IMR-90 (cell line): ENCODE measurements at regions not wholly inside any gene's neighbourhood (a gene's known extent, or its start where the extent isn't known, plus 50 kb on each side); places are given as distances from the start of the nearest gene placed in this dataset.

Experiments
- ATAC-seq: fragments of 200-7000 bp; cut with Tn5 transposase; 2 replicates; pipeline ENCODE4 v1.9.1; 2020; ENCODE audit warnings: low read depth, mild to moderate bottlenecking, moderate library complexity
- BruUV-seq: library from RNA; stranded (reverse); fragments of 400-500 nt; replicated peaks from 2 replicates; lab custom pipeline; 2021; lab: Mats Ljungman, UMichigan
- CTCF ChIA-PET: fragments of 300-600 bp; formaldehyde crosslinking; extraction: SDS; loops from one replicate; lab custom pipeline; 2021; ENCODE audit warnings: antibody characterized with exemption; lab: Yijun Ruan, JAX
- POLR2A ChIA-PET: fragments of 300-600 bp; sonication (Branson Sonifier 250); formaldehyde crosslinking; loops from one replicate; lab custom pipeline; 2022; ENCODE audit warnings: antibody characterized with exemption; ENCODE audit not compliant: unreplicated experiment; lab: Charles Lee
- DNase-seq: peaks from one replicate; pipeline ENCODE4 v3.0.0; 2013
- H2AFZ ChIP-seq: replicated peaks from 2 replicates; pipeline ENCODE3; 2013; ENCODE audit warnings: low read length, mild to moderate bottlenecking; ENCODE audit not compliant: poor library complexity
- H2AK5ac ChIP-seq: 2 replicates; pipeline ENCODE4 v1.6.1; 2013; ENCODE audit warnings: low read depth, low read length, inconsistent platforms
- H2AK9ac ChIP-seq: replicated peaks from 2 replicates; pipeline ENCODE3; 2013; ENCODE audit warnings: mild to moderate bottlenecking, low read depth, low read length, moderate library complexity; ENCODE audit not compliant: poor library complexity
- H2BK120ac ChIP-seq: 2 replicates; pipeline ENCODE4 v1.6.1; 2013; ENCODE audit warnings: low read depth, low read length, inconsistent platforms
- H2BK15ac ChIP-seq: 3 replicates; pipeline ENCODE4 v1.6.1; 2013; ENCODE audit warnings: low read depth, low read length, inconsistent platforms
- H2BK20ac ChIP-seq: 2 replicates; pipeline ENCODE4 v1.6.1; 2013; ENCODE audit warnings: low read depth, mild to moderate bottlenecking, inconsistent platforms, low read length, moderate library complexity
- H2BK5ac ChIP-seq: 2 replicates; pipeline ENCODE4 v1.6.1; 2013; ENCODE audit warnings: mild to moderate bottlenecking, low read depth, low read length, inconsistent platforms; ENCODE audit not compliant: poor library complexity, severe bottlenecking
- H3K14ac ChIP-seq: replicated peaks from 2 replicates; pipeline ENCODE4 v1.6.1; 2013; ENCODE audit warnings: low read depth, low read length, inconsistent platforms
- H3K18ac ChIP-seq: 2 replicates; pipeline ENCODE4 v1.6.1; 2013; ENCODE audit warnings: low read depth, low read length, control low read depth
- H3K23ac ChIP-seq: 2 replicates; pipeline ENCODE4 v1.6.1; 2013; ENCODE audit warnings: low read depth, low read length, inconsistent platforms
- H3K27ac ChIP-seq: 2 replicates; pipeline ENCODE4 v1.5.1; 2013; ENCODE audit warnings: mild to moderate bottlenecking, control low read depth, low read length; ENCODE audit not compliant: insufficient read depth
- H3K27me3 ChIP-seq: 2 replicates; pipeline ENCODE4 v1.6.1; 2013; ENCODE audit warnings: low read length; ENCODE audit not compliant: control insufficient read depth, insufficient read depth
- H3K36me3 ChIP-seq: 2 replicates; pipeline ENCODE4 v1.6.1; 2013; ENCODE audit warnings: low read length, mixed read lengths; ENCODE audit not compliant: control insufficient read depth, insufficient read depth
- H3K4ac ChIP-seq: 2 replicates; pipeline ENCODE4 v1.6.1; 2013; ENCODE audit warnings: low read depth, low read length, inconsistent platforms
- H3K4me1 ChIP-seq: 2 replicates; pipeline ENCODE4 v1.6.1; 2013; ENCODE audit warnings: low read length, mixed read lengths; ENCODE audit not compliant: control insufficient read depth, insufficient read depth
- H3K4me2 ChIP-seq: 2 replicates; pipeline ENCODE4 v1.6.1; 2013; ENCODE audit warnings: low read depth, mild to moderate bottlenecking, control low read depth, low read length, moderate library complexity
- H3K4me3 ChIP-seq: 2 replicates; pipeline ENCODE4 v1.5.1; 2013; ENCODE audit warnings: low read depth, mild to moderate bottlenecking, control low read depth, low read length, moderate library complexity; ENCODE audit not compliant: insufficient read depth
- H3K56ac ChIP-seq: 2 replicates; pipeline ENCODE4 v1.6.1; 2013; ENCODE audit warnings: low read length, inconsistent platforms; ENCODE audit not compliant: insufficient read depth; ENCODE audit errors: extremely low read depth
- H3K79me1 ChIP-seq, 2 experiments: 2 replicates each; pipeline ENCODE4 v1.6.1; 2013; ENCODE audit warnings: low read length in 2 of 2, inconsistent platforms in 1 of 2, low read depth in 1 of 2
- H3K9ac ChIP-seq: 2 replicates; pipeline ENCODE4 v1.6.1; 2013; ENCODE audit warnings: low read depth, low read length, control low read depth
- H3K9me1 ChIP-seq: 2 replicates; pipeline ENCODE4 v1.6.1; 2013; ENCODE audit warnings: low read length, inconsistent platforms; ENCODE audit not compliant: insufficient read depth
- H3K9me3 ChIP-seq: 2 replicates; pipeline ENCODE4 v1.6.1; 2013; ENCODE audit warnings: low read length; ENCODE audit not compliant: control insufficient read depth, insufficient read depth
- H4K20me1 ChIP-seq: 2 replicates; pipeline ENCODE4 v1.6.1; 2013; ENCODE audit warnings: low read length, inconsistent platforms; ENCODE audit not compliant: insufficient read depth
- H4K5ac ChIP-seq: 2 replicates; pipeline ENCODE4 v1.6.1; 2013; ENCODE audit warnings: mild to moderate bottlenecking, low read depth, low read length, control low read depth
- H4K8ac ChIP-seq, 2 experiments: 2 replicates each; pipeline ENCODE4 v1.6.1; 2013; ENCODE audit warnings: low read depth in 2 of 2, low read length in 2 of 2, control low read depth in 1 of 2, inconsistent platforms in 1 of 2
- H4K91ac ChIP-seq: 2 replicates; pipeline ENCODE4 v1.6.1; 2013; ENCODE audit warnings: low read depth, low read length, inconsistent platforms; ENCODE audit not compliant: insufficient read depth
- BHLHE40 ChIP-seq: fragments of 150-350 bp; IDR thresholded peaks from 2 replicates; pipeline ENCODE4 v1.6.1; 2016; ENCODE audit warnings: mild to moderate bottlenecking, low read depth, low read length
- CEBPB ChIP-seq: IDR thresholded peaks from 2 replicates; pipeline ENCODE4 v1.6.1; 2012; ENCODE audit warnings: low read depth, low read length, improper control_type of control experiment
- CHD1 ChIP-seq: IDR thresholded peaks from 2 replicates; pipeline ENCODE4 v1.6.1; 2012; ENCODE audit warnings: low read depth, low read length, improper control_type of control experiment
- CTCF ChIP-seq: conservative IDR thresholded peaks from 2 replicates; pipeline ENCODE4 v1.5.1; 2012; ENCODE audit warnings: mild to moderate bottlenecking, low read depth, low read length, improper control_type of control experiment
- ELK1 ChIP-seq: fragments of 150-350 bp; IDR thresholded peaks from 2 replicates; pipeline ENCODE4 v1.6.1; 2016; ENCODE audit warnings: low read depth, mild to moderate bottlenecking, low read length, moderate library complexity, borderline replicate concordance
- FOS ChIP-seq: fragments of 150-350 bp; IDR thresholded peaks from 2 replicates; pipeline ENCODE4 v1.6.1; 2016; ENCODE audit warnings: low read depth, low read length
- MAFK ChIP-seq: IDR thresholded peaks from 2 replicates; pipeline ENCODE4 v1.6.1; 2012; ENCODE audit warnings: low read depth, low read length, improper control_type of control experiment
- MAZ ChIP-seq: IDR thresholded peaks from 2 replicates; pipeline ENCODE4 v1.6.1; 2012; ENCODE audit warnings: low read depth, mild to moderate bottlenecking, low read length, improper control_type of control experiment, moderate library complexity, borderline replicate concordance
- MXI1 ChIP-seq: IDR thresholded peaks from 2 replicates; pipeline ENCODE4 v1.6.1; 2012; ENCODE audit warnings: low read depth, mild to moderate bottlenecking, low read length, moderate library complexity, borderline replicate concordance
- NFE2L2 ChIP-seq: fragments of 150-350 bp; IDR thresholded peaks from 2 replicates; pipeline ENCODE4 v1.6.1; 2016; ENCODE audit warnings: low read depth, mild to moderate bottlenecking, low read length
- POLR2A ChIP-seq: IDR thresholded peaks from 2 replicates; pipeline ENCODE4 v1.6.1; 2012; ENCODE audit warnings: mild to moderate bottlenecking, low read depth, low read length
- RAD21 ChIP-seq: IDR thresholded peaks from 2 replicates; pipeline ENCODE4 v1.6.1; 2012; ENCODE audit warnings: low read length, improper control_type of control experiment
- RCOR1 ChIP-seq: IDR thresholded peaks from 2 replicates; pipeline ENCODE4 v1.6.1; 2012; ENCODE audit warnings: mild to moderate bottlenecking, low read length, improper control_type of control experiment; ENCODE audit not compliant: insufficient replicate concordance
- RFX5 ChIP-seq: IDR thresholded peaks from 2 replicates; pipeline ENCODE4 v1.8.0; 2012; ENCODE audit warnings: low read depth, mild to moderate bottlenecking, low read length, moderate library complexity
- SMC3 ChIP-seq: fragments of 150-350 bp; IDR thresholded peaks from 2 replicates; pipeline ENCODE4 v1.6.1; 2016; ENCODE audit warnings: low read depth, mild to moderate bottlenecking, antibody characterized with exemption, low read length, moderate library complexity
- USF2 ChIP-seq: fragments of 150-350 bp; IDR thresholded peaks from 2 replicates; pipeline ENCODE4 v1.6.1; 2017; ENCODE audit warnings: mild to moderate bottlenecking, antibody characterized with exemption, low read length, low read depth
- WGBS, 2 experiments: methylation state at CpG; one replicate each; pipeline versions ENCODE4 v1.1.5 to v1.1.7; 2013; ENCODE audit warnings: missing lambda C conversion rate in 2 of 2; ENCODE audit not compliant: insufficient read length in 1 of 2; ENCODE audit errors: extremely low coverage in 2 of 2; 5-methylcytosine and 5-hydroxymethylcytosine counted together
- dilution Hi-C: fragments of 300-500 bp; cut with HindIII; formaldehyde crosslinking; loops from one replicate; pipeline ENCODE4 v1.14.3; 2018; ENCODE audit warnings: low sequenced_read_pairs; ENCODE audit not compliant: unreplicated experiment
- in situ Hi-C: fragments of 300-500 bp; cut with MboI; formaldehyde crosslinking; loops from 3 replicates; pipeline ENCODE4 v1.14.3; 2019; ENCODE audit warnings: low sequenced_read_pairs, inconsistent platforms, mixed read lengths
- intact Hi-C: fragments of 100-400 bp; cut with micrococcal nuclease; formaldehyde crosslinking; loops from 2 replicates; pipeline ENCODE4 v1.10.0; 2022

- Histone ChIP-seq H3K23ac (no peak overlapping the region), H4K20me1 (no peaks in the 10 kb centered on the region), H3K4me1 (no peaks in the 10 kb centered on the region), H3K9me1 (no peaks in the 10 kb centered on the region), H2BK20ac (no peak overlapping the region), H3K9ac (no peak overlapping the region), H3K79me1 (no peaks in the 10 kb centered on the region), H4K91ac (no peak overlapping the region), H3K4me2 (no peak overlapping the region), H2AK9ac (no peak overlapping the region), H3K27me3 (no peaks in the 10 kb centered on the region), H4K5ac (no peak overlapping the region), H2BK5ac (no peak overlapping the region), H3K4ac (no peak overlapping the region), H2AFZ (no peak overlapping the region), H4K8ac (no peak overlapping the region), H3K4me3 (no peak overlapping the region), H3K18ac (no peak overlapping the region), H2BK120ac (no peak overlapping the region), H3K9me3 (no peaks in the 10 kb centered on the region), H3K27ac (no peak overlapping the region), H3K56ac (no peak overlapping the region), H2BK15ac (no peak overlapping the region), H2AK5ac (no peak overlapping the region), H3K14ac (no peak overlapping the region), H3K36me3 (no peaks in the 10 kb centered on the region)
- 33% methylated on average over 1 of the region's 5 CpGs; no CpG with 5 or more reads in 1 of the 2 experiments for WGBS, 2 experiments
- ATAC-seq (no peak), DNase-seq (no peak)
- dilution Hi-C loops (no loop called here), intact Hi-C loops (no loop called here), in situ Hi-C loops (no loop called here)
- POLR2A ChIA-PET = no interaction called here
- no peak for TF ChIP-seq NFE2L2
- TF ChIP-seq MXI1 = no peak
- TF ChIP-seq FOS = no peak
- TF ChIP-seq CTCF = no peak
- TF ChIP-seq MAZ = no peak
- no peak for TF ChIP-seq CHD1
- no peak for TF ChIP-seq RFX5
- TF ChIP-seq RAD21 = no peak
- no peak for TF ChIP-seq POLR2A
- TF ChIP-seq CEBPB = no peak
- TF ChIP-seq BHLHE40 = no peak
- no peak for TF ChIP-seq RCOR1
- no peak for TF ChIP-seq SMC3
- TF ChIP-seq USF2 = no peak
- TF ChIP-seq ELK1 = no peak
- TF ChIP-seq MAFK = no peak
- CTCF ChIA-PET = no interaction called here
- no TSS peak for BruUV-seq
Observed at GRCh38 chrX:26373829-26374228, 157.9 kb downstream of the MAGEB5 start.
